TTC549 (cell line): ENCODE measurements at regions not wholly inside any gene's neighbourhood (a gene's known extent, or its start where the extent isn't known, plus 50 kb on each side); places are given as distances from the start of the nearest gene placed in this dataset.

ENCODE experiments used
- FAIRE-seq: peaks from 2 replicates; lab custom pipeline; 2012; peaks lifted over from hg19 to GRCh38; lab: Jason Lieb, UNC

- no peak for FAIRE-seq
Measured at GRCh38 chr6:126608681-126609080, 268.8 kb downstream of the CENPW start.

GRCh38 chr6:126614642-126615504 lies 275.0 kb downstream of the CENPW start:
- FAIRE-seq, result no peak

GRCh38 chr6:126616866-126617265 lies 277.0 kb downstream of the CENPW start:
- FAIRE-seq, result no peak

GRCh38 chr6:126618639-126619343 lies 278.9 kb downstream of the CENPW start:
- no peak for FAIRE-seq

GRCh38 chr6:126620719-126621118 lies 280.8 kb downstream of the CENPW start:
- no peak for FAIRE-seq

- no peak for FAIRE-seq
Measured at GRCh38 chr6:126625019-126625418, 285.1 kb downstream of the CENPW start.

- no peak for FAIRE-seq
Measured at GRCh38 chr6:126628125-126628524, 288.2 kb downstream of the CENPW start.

- FAIRE-seq, result no peak
Measured at GRCh38 chr6:126631363-126631762, 291.4 kb downstream of the CENPW start.

- FAIRE-seq, result no peak
Measured at GRCh38 chr6:126632271-126632670, 292.4 kb downstream of the CENPW start.

GRCh38 chr6:126633373-126633772 lies 293.5 kb downstream of the CENPW start:
- no peak for FAIRE-seq

- FAIRE-seq, result no peak
Measured at GRCh38 chr6:126640356-126640755, 300.4 kb downstream of the CENPW start.

- no peak for FAIRE-seq
Measured at GRCh38 chr6:126640921-126641320, 301.0 kb downstream of the CENPW start.

GRCh38 chr6:126641641-126642040 lies 301.7 kb downstream of the CENPW start:
- FAIRE-seq, result no peak

GRCh38 chr6:126643352-126643751 lies 303.4 kb downstream of the CENPW start:
- no peak for FAIRE-seq

- no peak for FAIRE-seq
Measured at GRCh38 chr6:126650931-126651330, 311.0 kb downstream of the CENPW start.

- no peak for FAIRE-seq
Measured at GRCh38 chr6:126657561-126658175, 317.8 kb downstream of the CENPW start.

- FAIRE-seq, result no peak
Measured at GRCh38 chr6:126660376-126660775, 320.5 kb downstream of the CENPW start.

- FAIRE-seq, result no peak
Measured at GRCh38 chr6:126661646-126662045, 321.7 kb downstream of the CENPW start.

- no peak for FAIRE-seq
Measured at GRCh38 chr6:126662966-126663365, 323.1 kb downstream of the CENPW start.

GRCh38 chr6:126664271-126664670 lies 324.4 kb downstream of the CENPW start:
- FAIRE-seq, result no peak

- no peak for FAIRE-seq
Measured at GRCh38 chr6:126665551-126665950, 325.6 kb downstream of the CENPW start.

- no peak for FAIRE-seq
Measured at GRCh38 chr6:126667071-126667470, 327.2 kb downstream of the CENPW start.

GRCh38 chr6:126667728-126668127 lies 327.8 kb downstream of the CENPW start:
- no peak for FAIRE-seq
